HG02938 (cell line): ENCODE measurements at regions not wholly inside any gene's neighbourhood (a gene's known extent, or its start where the extent isn't known, plus 50 kb on each side); places are given as distances from the start of the nearest gene placed in this dataset.

Source experiments
- ATAC-seq: cut with Tn5 transposase; IDR thresholded peaks from one replicate; pipeline ENCODE4 v1.9.1; 2021; ENCODE audit warnings: mild to moderate bottlenecking, moderate library complexity; ENCODE audit not compliant: unreplicated experiment

GRCh38 chr9:89877051-89878002, 272.5 kb downstream of the GADD45G start:
- no peak for ATAC-seq

GRCh38 chr9:89878003-89878411, 273.2 kb downstream of the GADD45G start:
- no peak for ATAC-seq

GRCh38 chr9:89878687-89879086, 273.9 kb downstream of the GADD45G start:
- ATAC-seq = no peak

- no peak for ATAC-seq
Measured at GRCh38 chr9:89879276-89879675, 274.5 kb downstream of the GADD45G start.

- no peak for ATAC-seq
Measured at GRCh38 chr9:89879701-89880100, 274.9 kb downstream of the GADD45G start.

- ATAC-seq = no peak
Measured at GRCh38 chr9:89880161-89880560, 275.3 kb downstream of the GADD45G start.

- no peak for ATAC-seq
Measured at GRCh38 chr9:89880721-89881120, 275.9 kb downstream of the GADD45G start.

- ATAC-seq = no peak
Measured at GRCh38 chr9:89881431-89881830, 276.6 kb downstream of the GADD45G start.

GRCh38 chr9:89882930-89883361, 278.1 kb downstream of the GADD45G start:
- no peak for ATAC-seq

- ATAC-seq = no peak
Measured at GRCh38 chr9:89883401-89884341, 278.9 kb downstream of the GADD45G start.

GRCh38 chr9:89884356-89885083, 279.7 kb downstream of the GADD45G start:
- no peak for ATAC-seq

- ATAC-seq = no peak
Measured at GRCh38 chr9:89885156-89885555, 280.3 kb downstream of the GADD45G start.

- no peak for ATAC-seq
Measured at GRCh38 chr9:89886281-89886700, 281.5 kb downstream of the GADD45G start.

GRCh38 chr9:89887286-89887685, 282.5 kb downstream of the GADD45G start:
- ATAC-seq = no peak

GRCh38 chr9:89888233-89888632, 283.4 kb downstream of the GADD45G start:
- no peak for ATAC-seq

- no peak for ATAC-seq
Measured at GRCh38 chr9:89888677-89889076, 283.9 kb downstream of the GADD45G start.

GRCh38 chr9:89889865-89890264, 285.1 kb downstream of the GADD45G start:
- no peak for ATAC-seq

GRCh38 chr9:89890326-89890980, 285.6 kb downstream of the GADD45G start:
- no peak for ATAC-seq

- ATAC-seq = no peak
Measured at GRCh38 chr9:89891221-89891590, 286.4 kb downstream of the GADD45G start.

- no peak for ATAC-seq
Measured at GRCh38 chr9:89891591-89892304, 286.9 kb downstream of the GADD45G start.
